HG03095 (cell line): ENCODE measurements at regions not wholly inside any gene's neighbourhood (a gene's known extent, or its start where the extent isn't known, plus 50 kb on each side); places are given as distances from the start of the nearest gene placed in this dataset.

Experiments used
- ATAC-seq: cut with Tn5 transposase; IDR thresholded peaks from one replicate; pipeline ENCODE4 v1.9.1; 2021; ENCODE audit warnings: moderate library complexity; ENCODE audit not compliant: unreplicated experiment

- no peak for ATAC-seq
Observed at GRCh38 chr11:13062115-13062514, 53.0 kb downstream of the RASSF10 start.

DNA sequence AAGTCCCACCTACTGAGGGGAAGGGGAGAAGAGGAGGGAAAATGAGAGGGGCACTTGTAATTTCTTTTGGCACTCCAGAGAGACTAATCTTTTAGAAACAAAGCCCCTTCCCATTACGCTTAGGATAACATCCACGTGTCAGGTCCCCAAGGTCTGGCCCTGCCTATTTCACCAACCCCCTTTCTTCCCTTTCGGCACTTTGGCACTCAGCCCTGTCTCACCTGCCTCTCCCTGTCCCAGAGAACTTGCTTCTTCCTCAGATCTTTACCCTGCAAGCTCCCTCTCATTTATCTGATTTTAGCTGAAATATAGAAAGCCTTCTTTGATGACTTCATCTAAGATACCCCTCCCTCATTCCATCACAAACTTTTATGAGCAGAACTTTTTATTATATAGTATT, 55.5 kb downstream of the RASSF10 start:
- no peak for ATAC-seq

DNA sequence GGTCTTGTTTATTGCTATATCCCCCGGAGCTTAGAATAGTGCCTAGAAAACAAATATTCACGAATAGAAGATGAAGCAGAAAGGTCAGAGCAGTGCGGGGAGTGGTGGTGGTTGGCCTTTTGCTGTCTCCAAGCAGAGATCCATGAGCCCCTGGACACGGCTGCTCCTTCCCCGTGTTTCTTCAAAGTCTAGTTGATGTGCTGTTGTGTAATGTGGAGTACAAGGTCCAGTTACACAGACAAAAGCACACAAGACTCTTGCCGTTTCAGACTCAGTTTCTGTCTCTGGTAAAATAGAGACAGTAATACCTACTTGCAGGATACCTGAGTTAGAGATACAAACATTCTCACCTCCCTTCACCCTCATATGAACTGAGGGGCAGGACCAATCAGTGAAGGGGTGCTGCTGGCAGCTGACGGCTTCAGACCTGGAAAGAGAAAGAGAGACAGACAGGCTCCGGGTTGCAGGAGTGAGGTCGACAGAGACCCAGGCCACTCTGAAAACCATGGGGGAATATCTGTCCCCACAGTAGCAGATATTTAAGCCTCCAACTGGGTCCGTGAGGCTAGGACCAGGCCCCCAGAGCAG, 56.2 kb downstream of the RASSF10 start:
- no peak for ATAC-seq

DNA sequence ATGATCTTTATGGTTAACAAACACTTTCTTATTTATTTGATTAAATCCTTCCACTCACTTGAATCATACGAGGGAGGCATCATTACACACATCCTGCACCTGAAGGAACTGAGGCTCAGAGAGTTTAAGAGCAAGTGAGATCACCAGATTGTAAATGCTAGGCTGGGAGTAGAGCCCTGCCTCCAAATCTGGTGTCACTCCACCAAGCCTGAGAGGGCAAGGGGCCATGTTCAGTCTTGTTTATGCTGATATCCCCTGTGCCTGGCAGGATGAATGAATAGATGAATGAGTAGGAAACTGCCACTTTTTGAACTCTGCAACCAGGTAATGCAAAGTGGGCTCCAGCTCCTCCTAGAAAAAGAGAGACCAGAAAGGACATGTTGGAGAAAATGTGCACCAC, 59.1 kb downstream of the RASSF10 start:
- ATAC-seq, result no peak

- ATAC-seq, result no peak
Observed at GRCh38 chr11:13073119-13073981, 64.2 kb downstream of the RASSF10 start.

GRCh38 chr11:13074714-13075464, 65.8 kb downstream of the RASSF10 start:
- ATAC-seq, result no peak

GRCh38 chr11:13076961-13077360, 67.8 kb downstream of the RASSF10 start:
- no peak for ATAC-seq

- ATAC-seq, result no peak
Observed at GRCh38 chr11:13080861-13081260, 71.7 kb downstream of the RASSF10 start.

- no peak for ATAC-seq
Observed at GRCh38 chr11:13082588-13082987, 73.5 kb downstream of the RASSF10 start.

- no peak for ATAC-seq
Observed at GRCh38 chr11:13090228-13090708, 81.2 kb downstream of the RASSF10 start.

- no peak for ATAC-seq
Observed at GRCh38 chr11:13091373-13091772, 82.3 kb downstream of the RASSF10 start.

- no peak for ATAC-seq
Observed at GRCh38 chr11:13091804-13092203, 82.7 kb downstream of the RASSF10 start.

GRCh38 chr11:13094930-13095687, 86.0 kb downstream of the RASSF10 start:
- no peak for ATAC-seq

DNA sequence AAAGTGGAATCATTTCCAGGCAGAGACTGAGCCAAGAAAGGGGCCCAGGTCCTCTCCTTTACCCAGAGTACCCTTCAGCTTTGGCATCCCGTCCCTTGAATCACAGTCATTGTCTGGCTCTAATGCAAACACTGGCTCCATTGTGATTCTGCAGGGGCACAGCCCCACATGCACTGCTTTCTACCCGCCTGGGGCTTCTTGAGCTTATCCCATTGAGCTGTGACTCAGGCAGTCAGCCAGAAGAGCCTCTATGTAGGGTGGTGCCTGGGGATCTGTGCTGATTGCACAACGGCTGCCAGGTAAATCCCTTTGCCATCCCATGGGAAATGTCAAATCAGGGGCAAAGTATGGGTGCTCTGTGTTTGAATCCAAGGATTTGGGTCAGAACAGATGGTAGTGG, 88.9 kb downstream of the RASSF10 start:
- ATAC-seq, result no peak

DNA sequence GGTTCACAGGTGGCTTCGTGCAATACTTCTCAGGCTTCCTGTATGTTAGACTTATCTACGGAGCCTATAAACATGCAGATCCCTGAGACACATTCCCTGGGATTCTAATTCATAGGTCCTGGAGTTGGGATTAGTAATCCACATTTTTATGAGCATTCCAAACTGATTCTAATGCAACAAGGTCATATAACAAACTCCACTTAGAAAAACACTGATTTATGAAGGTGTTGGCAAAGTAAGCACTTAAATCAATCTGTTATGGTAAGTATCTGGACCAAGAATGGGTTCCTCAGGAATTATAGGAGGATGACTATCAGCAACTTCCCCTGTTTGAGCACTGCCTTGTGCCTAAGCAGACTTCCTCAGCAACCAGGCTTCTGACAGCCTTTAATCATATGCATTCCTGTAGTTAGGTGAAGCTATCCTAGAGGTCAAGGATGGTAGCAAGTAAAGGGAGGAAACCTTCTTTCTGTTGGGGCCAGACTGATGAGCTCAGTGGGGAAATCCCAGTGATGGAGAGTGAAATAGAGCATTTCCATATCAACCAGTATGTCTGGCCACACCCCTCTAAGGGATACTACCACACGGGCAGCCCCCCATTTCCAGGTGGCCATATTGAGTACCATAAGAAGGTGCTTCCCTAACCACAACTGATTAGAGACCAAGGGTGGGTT, 89.6 kb downstream of the RASSF10 start:
- no peak for ATAC-seq

GRCh38 chr11:13101644-13102512, 92.8 kb downstream of the RASSF10 start:
- no peak for ATAC-seq

- ATAC-seq, result no peak
Observed at GRCh38 chr11:13102513-13102840, 93.4 kb downstream of the RASSF10 start.

DNA sequence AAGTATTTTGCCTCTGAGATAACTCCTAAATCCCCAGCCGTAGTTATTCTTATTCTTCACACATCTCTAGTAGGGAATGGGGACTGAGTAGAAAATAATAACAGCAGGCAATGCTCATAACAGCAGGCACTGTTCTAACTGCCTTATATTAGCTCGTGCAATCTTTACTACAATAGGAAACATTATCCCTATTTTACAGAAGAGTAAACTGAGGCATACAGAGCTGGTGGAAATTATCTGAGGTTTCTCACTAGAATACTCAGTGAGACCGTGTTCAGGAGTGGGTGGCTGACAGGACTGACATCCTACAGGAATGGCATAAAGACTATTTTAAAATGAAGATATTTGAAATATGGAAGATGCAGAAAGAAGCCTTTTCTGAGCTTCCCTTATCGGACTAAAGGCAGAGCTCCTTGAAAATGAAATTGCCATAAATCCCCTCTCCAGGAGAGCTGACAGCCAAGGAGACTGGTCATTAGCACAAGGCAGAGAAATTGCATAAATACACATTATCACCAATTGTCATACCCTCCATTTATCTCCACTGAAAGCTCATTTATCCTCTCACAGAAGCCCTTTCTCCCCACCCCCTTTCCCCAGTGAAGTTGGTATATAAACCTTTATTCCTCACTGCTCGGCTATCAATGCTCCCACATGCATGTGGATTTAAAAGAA, 93.9 kb downstream of the RASSF10 start:
- no peak for ATAC-seq

DNA sequence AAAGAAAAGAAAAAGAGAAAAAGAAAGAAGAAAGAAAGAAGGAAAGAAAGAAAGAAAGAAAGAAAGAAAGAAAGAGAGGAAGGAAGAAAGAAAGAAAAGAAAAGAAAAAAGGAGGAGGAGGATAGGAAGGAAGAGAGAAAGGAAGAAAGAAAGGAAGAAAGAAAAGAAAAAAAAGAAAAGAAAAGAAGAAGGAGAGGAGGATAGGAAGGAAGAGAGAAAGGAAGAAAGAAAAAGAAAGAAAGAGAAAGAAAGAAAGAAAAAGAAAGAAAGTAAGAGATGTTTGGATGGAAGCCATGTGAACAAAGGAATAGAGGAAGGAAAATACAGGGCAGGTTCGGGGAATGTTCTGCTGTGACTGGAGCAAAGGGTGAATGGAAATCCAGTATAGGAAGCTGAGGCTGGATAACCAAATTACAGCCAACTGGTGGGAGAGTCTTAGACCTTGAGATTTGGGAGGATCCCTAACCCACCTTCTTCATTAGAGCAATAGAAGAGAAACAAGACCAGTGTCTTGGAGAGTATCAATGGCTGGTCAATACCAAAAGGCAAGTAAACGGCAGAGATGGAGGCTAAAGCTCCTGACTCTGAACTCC, 94.9 kb downstream of the RASSF10 start:
- no peak for ATAC-seq
